Endothelial cell of umbilical vein (primary cell): ENCODE measurements at regions not wholly inside any gene's neighbourhood (a gene's known extent, or its start where the extent isn't known, plus 50 kb on each side); places are given as distances from the start of the nearest gene placed in this dataset.

ENCODE experiments used
- BruUV-seq: library from RNA; stranded (reverse); fragments of 400-500 nt; replicated peaks from 2 replicates; lab custom pipeline; 2021; lab: Mats Ljungman, UMichigan
- CTCF ChIA-PET: fragments of 300-600, 350-600 bp; sonication (Branson Sonifier 250); formaldehyde crosslinking; loops from one replicate; lab custom pipeline; 2021; ENCODE audit warnings: antibody characterized with exemption, inconsistent platforms; lab: Charles Lee
- POLR2A ChIA-PET: fragments of 300-600, 350-600 bp; sonication (Branson Sonifier 250); formaldehyde crosslinking; loops from one replicate; lab custom pipeline; 2021; ENCODE audit warnings: antibody characterized with exemption, inconsistent platforms; lab: Charles Lee
- DNase-seq: peaks from one replicate; pipeline ENCODE4 v3.0.0-alpha.2; 2011; ENCODE audit warnings: low read depth, low spot score
- FAIRE-seq: peaks from 2 replicates; lab custom pipeline; 2011; peaks lifted over from hg19 to GRCh38; lab: Jason Lieb, UNC
- H2AFZ ChIP-seq: 2 replicates; pipeline ENCODE4 v1.6.0; 2012; ENCODE audit warnings: low read depth, low read length, control low read depth, inconsistent platforms
- H3K27ac ChIP-seq: 2 replicates; pipeline ENCODE4 v1.5.1; 2011; ENCODE audit warnings: low read depth, mild to moderate bottlenecking, control low read depth, low read length, moderate library complexity; ENCODE audit not compliant: insufficient read depth
- H3K27me3 ChIP-seq, 2 experiments: 2 replicates each; pipeline versions ENCODE4 v1.6.0 to v1.6.1; 2011; ENCODE audit warnings: low read length in 2 of 2, mixed read lengths in 1 of 2; ENCODE audit not compliant: control insufficient read depth in 2 of 2, insufficient read depth in 2 of 2
- H3K36me3 ChIP-seq, 2 experiments: 2 replicates in 1 of 2; 3 replicates in 1 of 2; pipeline ENCODE4 v1.5.1; 2011; ENCODE audit warnings: low read length in 2 of 2, mild to moderate bottlenecking in 1 of 2, moderate library complexity in 1 of 2; ENCODE audit not compliant: control insufficient read depth in 2 of 2, insufficient read depth in 2 of 2; ENCODE audit errors: extremely low read depth in 1 of 2
- H3K4me1 ChIP-seq: 3 replicates; pipeline ENCODE4 v1.5.1; 2011; ENCODE audit warnings: mild to moderate bottlenecking, low read length; ENCODE audit not compliant: control insufficient read depth, insufficient read depth; ENCODE audit errors: extremely low read depth
- H3K4me2 ChIP-seq: 2 replicates; pipeline ENCODE4 v1.6.1; 2011; ENCODE audit warnings: low read length, control low read depth, mixed read lengths; ENCODE audit not compliant: insufficient read depth
- H3K4me3 ChIP-seq, 3 experiments: fragments of 200-600 bp in 1 of 3; sonication (generic), shearing (Covaris generic) in 1 of 3; replicated peaks in 1 of 3; 2 replicates each; pipeline ENCODE4 v1.5.1; 2011 to 2016; ENCODE audit warnings: control low read depth in 3 of 3, low read length in 3 of 3, mild to moderate bottlenecking in 2 of 3, inconsistent platforms in 1 of 3, low read depth in 1 of 3, moderate library complexity in 1 of 3; ENCODE audit not compliant: insufficient read depth in 1 of 3
- H3K79me2 ChIP-seq: 2 replicates; pipeline ENCODE4 v1.6.0; 2012; ENCODE audit warnings: low read length, inconsistent platforms; ENCODE audit not compliant: control insufficient read depth, insufficient read depth
- H3K9ac ChIP-seq: replicated peaks from 2 replicates; pipeline ENCODE3; 2011; ENCODE audit warnings: low read length, control low read depth; ENCODE audit not compliant: insufficient read depth; ENCODE audit errors: extremely low read depth
- H3K9me1 ChIP-seq: replicated peaks from 3 replicates; pipeline ENCODE4 v1.6.0; 2011; ENCODE audit warnings: mild to moderate bottlenecking, low read length; ENCODE audit not compliant: control insufficient read depth, insufficient read depth; ENCODE audit errors: extremely low read depth
- H3K9me3 ChIP-seq: replicated peaks from 2 replicates; pipeline ENCODE4 v1.5.1; 2012; ENCODE audit warnings: low read length, inconsistent platforms; ENCODE audit not compliant: control insufficient read depth, insufficient read depth
- H4K20me1 ChIP-seq: replicated peaks from 2 replicates; pipeline ENCODE3; 2011; ENCODE audit warnings: mild to moderate bottlenecking, low read length; ENCODE audit not compliant: control insufficient read depth, insufficient read depth; ENCODE audit errors: extremely low read depth
- EZH2 ChIP-seq: IDR thresholded peaks from 2 replicates; pipeline ENCODE4 v1.6.1; 2012; ENCODE audit warnings: borderline replicate concordance, low read depth, mild to moderate bottlenecking, moderate library complexity, low read length, inconsistent platforms; ENCODE audit not compliant: severe bottlenecking
- FOS ChIP-seq: IDR thresholded peaks from 2 replicates; pipeline ENCODE4 v1.6.1; 2011; ENCODE audit warnings: mild to moderate bottlenecking, low read length, moderate library complexity, borderline replicate concordance; ENCODE audit not compliant: insufficient read depth
- GATA2 ChIP-seq: IDR thresholded peaks from 2 replicates; pipeline ENCODE4 v1.7.0; 2011; ENCODE audit warnings: low read depth, mild to moderate bottlenecking, moderate library complexity, mixed read lengths, low read length; ENCODE audit not compliant: insufficient read length, insufficient read depth
- JUN ChIP-seq: IDR thresholded peaks from 2 replicates; pipeline ENCODE4 v1.6.1; 2011; ENCODE audit warnings: borderline replicate concordance, low read depth; ENCODE audit not compliant: insufficient read length, insufficient read depth
- MYC ChIP-seq: IDR thresholded peaks from one replicate; pipeline ENCODE4 v1.6.1; 2011; ENCODE audit warnings: mild to moderate bottlenecking, low read depth, low read length
- POLR2A ChIP-seq: IDR thresholded peaks from 2 replicates; pipeline ENCODE4 v1.6.1; 2012; ENCODE audit warnings: low read depth, mild to moderate bottlenecking, control low read depth, low read length
- POLR2AphosphoS5 ChIP-seq: IDR thresholded peaks from 2 replicates; pipeline ENCODE4 v1.6.1; 2012; ENCODE audit warnings: low read depth, mild to moderate bottlenecking, control low read depth, low read length, moderate library complexity; ENCODE audit not compliant: insufficient read depth
- dilution Hi-C: fragments of 300-500 bp; cut with MboI; formaldehyde crosslinking; loops from one replicate; pipeline ENCODE4 v1.15.0; 2019; ENCODE audit warnings: low sequenced_read_pairs; ENCODE audit not compliant: extremely low pct_ligation_motif_present
- intact Hi-C: fragments of 100-400 bp; cut with micrococcal nuclease; formaldehyde crosslinking; loops from one replicate; pipeline ENCODE4 v1.10.0; 2022
- TF ChIP-seq, protein P1 (sequence below), 2 donors: IDR thresholded peaks; 1 replicate in 1 of 2; 2 replicates in 1 of 2; pipeline ENCODE4 v1.5.1; 2011; ENCODE audit warnings: low read length in 2 of 2, mild to moderate bottlenecking in 2 of 2, moderate library complexity in 2 of 2, control low read depth in 1 of 2, inconsistent platforms in 1 of 2, low read depth in 1 of 2; ENCODE audit not compliant: insufficient read depth in 1 of 2; ENCODE audit errors: extremely low read depth in 1 of 2
- TF ChIP-seq, protein P2 (sequence below): IDR thresholded peaks from 2 replicates; pipeline ENCODE4 v1.6.1; 2011; ENCODE audit not compliant: insufficient read depth, insufficient read length

DNA sequence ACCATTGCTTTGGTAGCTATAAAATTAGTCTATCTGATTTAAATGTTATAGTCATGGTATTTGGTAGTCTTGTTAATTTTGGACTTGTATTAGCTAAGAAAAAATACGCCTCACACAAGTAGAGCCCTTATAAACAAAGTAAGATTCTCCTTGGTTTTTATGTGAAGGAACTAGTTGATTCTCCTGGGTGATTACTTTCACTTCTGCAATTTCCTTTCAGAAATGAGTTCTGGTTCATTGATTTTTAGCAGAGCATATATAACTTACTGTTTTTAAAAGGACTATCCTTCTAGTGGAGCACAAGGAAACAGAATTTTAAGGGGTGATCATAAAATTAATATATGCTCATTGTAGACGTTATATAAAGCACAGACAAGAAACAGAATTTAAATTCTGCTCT, 120.1 kb downstream of the BACH1 start:
- Histone ChIP-seq H3K27ac (no peak overlapping the region), H4K20me1 (no peaks in the 10 kb centered on the region), H3K4me1 (no peaks in the 10 kb centered on the region), H3K79me2 (no peaks in the 10 kb centered on the region), H3K4me2 (no peak overlapping the region), H3K27me3 (no peaks in the 10 kb centered on the region), H3K36me3 (no peaks in the 10 kb centered on the region), H3K9me3 (no peaks in the 10 kb centered on the region), H3K4me3 (no peak overlapping the region), H3K9ac (no peak overlapping the region), H2AFZ (no peak overlapping the region), H3K9me1 (no peaks in the 10 kb centered on the region)
- ChIA-PET CTCF (no interaction called here), POLR2A (no interaction called here)
- DNase-seq (no peak), FAIRE-seq (no peak)
- TF ChIP-seq EZH2 (no peak), POLR2AphosphoS5 (no peak), GATA2 (no peak), MYC (no peak), POLR2A (no peak), FOS (no peak), JUN (no peak)
- TF ChIP-seq, protein P1, sequence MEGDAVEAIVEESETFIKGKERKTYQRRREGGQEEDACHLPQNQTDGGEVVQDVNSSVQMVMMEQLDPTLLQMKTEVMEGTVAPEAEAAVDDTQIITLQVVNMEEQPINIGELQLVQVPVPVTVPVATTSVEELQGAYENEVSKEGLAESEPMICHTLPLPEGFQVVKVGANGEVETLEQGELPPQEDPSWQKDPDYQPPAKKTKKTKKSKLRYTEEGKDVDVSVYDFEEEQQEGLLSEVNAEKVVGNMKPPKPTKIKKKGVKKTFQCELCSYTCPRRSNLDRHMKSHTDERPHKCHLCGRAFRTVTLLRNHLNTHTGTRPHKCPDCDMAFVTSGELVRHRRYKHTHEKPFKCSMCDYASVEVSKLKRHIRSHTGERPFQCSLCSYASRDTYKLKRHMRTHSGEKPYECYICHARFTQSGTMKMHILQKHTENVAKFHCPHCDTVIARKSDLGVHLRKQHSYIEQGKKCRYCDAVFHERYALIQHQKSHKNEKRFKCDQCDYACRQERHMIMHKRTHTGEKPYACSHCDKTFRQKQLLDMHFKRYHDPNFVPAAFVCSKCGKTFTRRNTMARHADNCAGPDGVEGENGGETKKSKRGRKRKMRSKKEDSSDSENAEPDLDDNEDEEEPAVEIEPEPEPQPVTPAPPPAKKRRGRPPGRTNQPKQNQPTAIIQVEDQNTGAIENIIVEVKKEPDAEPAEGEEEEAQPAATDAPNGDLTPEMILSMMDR (IDR thresholded peaks at IDR 0.05; ENCODE audit: extremely low read depth in 1 of 2, insufficient read depth in 1 of 2, low read depth in 1 of 2, low read length in 2 of 2): no peak
- TF ChIP-seq, protein P2, sequence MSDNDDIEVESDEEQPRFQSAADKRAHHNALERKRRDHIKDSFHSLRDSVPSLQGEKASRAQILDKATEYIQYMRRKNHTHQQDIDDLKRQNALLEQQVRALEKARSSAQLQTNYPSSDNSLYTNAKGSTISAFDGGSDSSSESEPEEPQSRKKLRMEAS: no peak
- dilution Hi-C loops (no loop called here), intact Hi-C loops (no loop called here)
- BruUV-seq: no TSS peak
